ENCODE measurements at regions not wholly inside any gene's neighbourhood (a gene's known extent, or its start where the extent isn't known, plus 50 kb on each side); places are given as distances from the start of the nearest gene placed in this dataset.
"Not testable (repeated sequence)": the region's sequence is repeated elsewhere in the genome, so short reads cannot be mapped to it uniquely, and the experiment has no call there.

DNA sequence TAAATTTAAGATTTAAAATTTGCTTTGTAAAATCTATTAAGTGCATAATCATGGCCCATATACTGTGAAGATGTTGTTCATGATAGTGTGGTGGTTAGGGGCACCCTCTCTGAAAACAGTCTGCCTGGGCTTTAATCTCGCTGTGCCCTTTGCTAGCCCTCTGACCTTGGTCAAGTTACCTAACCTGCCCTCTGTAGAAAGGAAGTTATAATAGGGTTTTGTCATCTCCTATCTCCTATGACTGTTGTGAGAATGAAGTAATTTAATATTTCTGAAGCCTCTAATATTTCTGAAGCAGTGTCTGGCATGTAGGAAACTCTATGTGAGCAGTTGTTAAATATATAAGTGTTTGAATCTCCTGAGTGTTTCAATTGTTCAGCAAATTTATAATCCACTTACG is 116.6 kb upstream of the IVNS1ABP start:
- DNase-seq: peak in 2 of 4 experiments; percentile 26 to 32

DNA sequence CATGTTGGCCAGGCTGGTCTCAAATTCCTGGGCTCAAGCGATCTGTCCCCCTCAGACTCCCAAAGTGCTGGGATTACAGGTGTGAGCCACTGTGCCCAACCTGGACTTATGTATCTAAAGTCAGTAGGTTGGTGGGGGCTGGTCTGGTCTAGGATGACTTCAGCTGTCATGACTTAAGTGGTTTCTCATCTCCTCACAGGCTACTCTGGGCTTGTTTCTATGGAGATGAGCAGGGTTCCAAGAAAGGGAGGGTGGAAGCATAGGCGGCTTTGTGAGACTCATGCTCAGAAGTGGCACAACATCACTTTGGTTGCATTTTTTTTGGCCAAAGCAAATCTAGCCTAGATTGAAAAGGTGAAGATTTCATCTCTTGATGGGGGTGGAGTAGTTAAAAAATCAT is 115.9 kb upstream of the IVNS1ABP start:
- no peak for DNase-seq

DNA sequence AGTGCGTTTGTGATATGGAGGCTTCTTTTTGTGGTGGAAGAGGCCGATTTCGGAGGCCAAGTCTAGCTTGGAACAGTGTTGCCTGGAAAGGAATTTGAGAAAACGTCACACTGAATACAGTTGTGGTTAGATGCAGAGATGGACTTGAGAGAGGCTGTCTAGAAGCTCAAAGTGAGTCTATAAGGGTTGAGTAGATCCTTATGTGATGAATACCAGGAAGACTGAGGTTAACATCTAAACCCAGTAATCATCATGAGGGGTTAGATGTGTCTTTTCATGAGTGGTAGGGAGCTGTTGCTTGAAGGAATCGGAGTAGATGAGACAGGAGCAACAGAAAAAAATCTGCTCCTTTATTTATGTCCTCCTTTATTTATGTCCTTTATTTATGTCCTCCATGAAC is 114.6 kb upstream of the IVNS1ABP start:
- DNase-seq: no peak

DNA sequence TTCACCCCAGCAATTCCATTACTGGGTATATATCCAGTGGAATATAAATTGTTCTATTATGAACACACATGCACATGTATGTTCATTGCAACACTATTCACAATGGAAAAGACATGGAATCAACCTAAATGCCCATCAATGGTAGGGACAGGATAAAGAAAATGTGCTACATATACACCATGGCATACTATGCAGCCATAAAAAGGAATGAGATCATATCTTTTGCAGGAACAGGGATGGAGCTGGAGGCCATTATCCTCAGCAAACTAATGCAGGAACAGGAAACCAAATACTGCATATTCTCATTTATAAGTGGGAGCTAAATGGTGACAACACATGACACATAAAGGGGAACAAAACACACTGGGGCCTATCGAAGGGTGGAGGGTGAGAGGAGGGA is 112.6 kb upstream of the IVNS1ABP start:
- not testable (repeated sequence) for DNase-seq

DNA sequence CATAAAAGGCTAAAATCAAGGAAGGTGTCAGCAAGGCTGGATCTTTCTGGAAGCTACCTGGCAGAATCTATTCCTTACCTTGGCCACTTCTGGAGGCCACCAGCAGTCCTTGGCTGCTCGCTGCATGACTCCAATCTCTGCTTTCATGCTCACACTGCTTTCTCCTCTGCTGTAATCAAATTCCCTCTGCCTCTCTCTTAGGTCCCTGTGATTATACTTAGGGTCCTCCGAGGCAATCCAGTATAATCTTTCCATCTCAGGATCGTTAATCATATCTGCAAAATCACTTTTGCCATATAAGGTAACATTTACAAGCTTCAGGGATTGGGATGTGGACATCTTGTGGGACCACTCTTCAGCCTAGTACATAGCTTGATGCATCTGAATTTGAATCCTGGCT is 110.7 kb upstream of the IVNS1ABP start:
- DNase-seq: no peak

DNA sequence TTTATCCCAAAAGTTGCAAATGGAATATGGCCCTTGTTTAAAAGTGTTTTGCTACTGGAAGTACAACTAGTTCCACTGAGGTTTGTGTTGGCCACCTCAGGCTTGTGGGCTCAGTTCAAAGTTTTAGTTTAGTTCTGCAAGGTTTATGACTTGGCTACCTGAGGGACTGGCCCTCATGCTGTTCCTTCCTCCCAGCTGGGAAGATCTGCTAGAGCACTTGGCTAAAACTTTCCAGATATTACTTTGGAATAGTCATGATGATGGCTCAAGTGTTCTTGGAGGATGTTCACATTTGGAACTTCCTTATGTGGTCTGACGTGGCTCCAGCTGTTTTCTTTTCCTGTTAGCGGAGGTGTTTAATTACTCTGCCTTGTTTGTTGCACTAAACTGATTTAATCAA is 110.2 kb upstream of the IVNS1ABP start:
- peak in 2 of 4 experiments; percentile 27 to 39 for DNase-seq

DNA sequence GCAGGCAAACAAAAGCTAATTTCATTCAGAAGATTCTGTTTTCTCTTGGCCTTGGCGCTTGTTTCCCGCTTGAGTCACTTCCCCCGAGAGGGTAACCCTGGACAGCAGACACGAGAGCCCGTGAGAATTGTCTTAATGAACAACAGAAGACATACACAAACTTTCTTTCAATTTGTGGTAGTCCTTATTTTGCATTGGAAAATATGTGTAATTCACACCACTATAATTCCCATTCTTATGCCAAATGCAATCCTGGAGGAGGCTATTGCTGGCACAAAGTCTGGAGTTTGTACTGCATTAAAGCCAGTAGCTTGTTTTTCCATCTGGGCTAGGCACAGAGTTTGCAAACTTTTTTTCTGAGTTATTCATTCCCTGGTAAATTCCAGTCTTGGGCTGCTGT is 109.8 kb upstream of the IVNS1ABP start:
- no peak for DNase-seq

DNA sequence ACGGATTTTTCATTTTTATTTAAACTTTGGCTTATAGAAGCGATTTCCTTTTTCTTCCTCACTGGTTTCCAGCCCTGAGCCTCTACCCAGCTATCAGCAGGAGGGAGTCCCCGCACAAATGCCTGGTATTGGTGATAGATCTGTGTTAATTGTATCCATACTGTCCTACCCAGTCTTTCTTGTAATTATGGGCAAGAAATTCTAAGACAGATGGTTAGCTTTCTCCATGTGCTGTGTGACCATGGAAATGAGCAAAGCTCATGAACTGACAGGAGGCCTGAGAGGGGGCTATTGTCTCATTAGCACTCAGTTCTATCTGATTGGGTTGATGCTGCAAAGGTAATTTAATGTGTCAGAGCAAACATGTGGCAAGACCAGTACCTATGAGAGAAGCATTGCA is 108.1 kb upstream of the IVNS1ABP start:
- no peak for DNase-seq

DNA sequence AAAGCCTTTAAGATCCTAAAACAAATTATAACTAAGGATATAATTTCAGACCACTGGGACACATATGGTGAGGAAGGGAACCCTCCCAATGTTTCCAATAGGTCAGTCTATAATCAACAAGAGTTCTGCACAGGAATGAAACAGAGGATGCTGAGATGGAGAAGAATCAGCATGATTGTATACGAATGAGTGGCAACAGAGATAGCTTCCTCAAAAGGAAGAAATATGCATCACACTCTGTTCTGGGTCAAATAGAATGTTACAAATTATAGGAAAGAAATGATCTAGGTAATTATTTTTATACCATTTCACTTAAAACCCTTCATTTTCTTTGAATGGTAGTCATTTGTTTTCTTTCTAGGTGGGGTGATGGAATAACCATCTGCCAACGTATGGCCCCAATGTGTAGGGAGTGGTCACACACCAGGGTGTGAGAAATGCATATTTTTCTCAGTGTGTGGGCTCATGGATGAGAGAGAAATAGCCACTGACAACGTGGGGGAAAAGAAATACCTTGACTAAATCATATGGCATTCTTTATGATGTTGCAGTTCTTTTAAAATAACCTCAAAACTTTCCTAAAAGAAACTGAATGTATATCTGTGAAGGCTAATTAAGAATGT is 104.6 kb upstream of the IVNS1ABP start:
- no peak for DNase-seq

DNA sequence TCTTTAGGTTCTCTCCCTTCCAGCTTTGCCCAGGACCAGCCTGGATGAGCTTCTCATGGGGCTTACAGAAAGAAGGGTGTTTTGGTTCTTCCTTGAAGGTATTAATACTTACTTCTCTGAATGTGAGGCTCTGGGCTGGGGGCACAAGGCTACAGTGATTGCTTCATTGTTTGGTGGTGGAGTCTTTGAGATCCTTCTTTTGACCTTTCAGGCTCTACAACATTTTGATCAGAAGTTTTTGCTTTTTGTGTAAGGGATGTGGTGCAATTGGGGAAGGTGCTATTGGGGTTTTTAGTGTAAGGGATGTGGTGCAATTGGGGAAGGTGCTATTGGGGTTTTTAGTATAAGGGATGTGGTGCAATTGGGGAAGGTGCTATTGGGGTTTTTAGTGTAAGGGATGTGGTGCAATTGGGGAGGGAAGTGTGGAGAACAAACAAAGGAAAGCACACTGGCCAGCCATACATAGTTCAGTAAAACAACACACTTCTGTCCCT is 103.6 kb upstream of the IVNS1ABP start:
- peak in 3 of 4 experiments; percentile 18 to 26 (median 26) for DNase-seq

DNA sequence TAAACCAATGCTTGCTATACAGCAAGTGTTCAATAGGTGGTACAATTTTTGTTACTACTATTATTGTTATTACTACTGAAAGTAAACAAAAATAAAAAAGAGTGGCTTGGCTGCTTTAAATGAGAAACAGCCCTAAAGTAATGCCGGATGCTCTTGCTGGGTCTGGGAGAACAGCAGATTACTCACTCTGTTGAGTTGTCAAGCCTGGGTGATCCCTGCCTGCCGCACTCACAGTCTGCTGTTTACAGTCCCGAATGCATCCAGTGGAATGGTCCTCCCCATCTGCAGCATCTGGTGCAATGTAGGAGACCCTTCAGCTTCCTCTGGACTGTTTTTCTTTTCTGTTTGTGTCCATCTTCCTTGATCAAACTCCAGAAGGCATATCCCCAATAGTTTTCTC is 102.7 kb upstream of the IVNS1ABP start:
- no peak for DNase-seq

DNA sequence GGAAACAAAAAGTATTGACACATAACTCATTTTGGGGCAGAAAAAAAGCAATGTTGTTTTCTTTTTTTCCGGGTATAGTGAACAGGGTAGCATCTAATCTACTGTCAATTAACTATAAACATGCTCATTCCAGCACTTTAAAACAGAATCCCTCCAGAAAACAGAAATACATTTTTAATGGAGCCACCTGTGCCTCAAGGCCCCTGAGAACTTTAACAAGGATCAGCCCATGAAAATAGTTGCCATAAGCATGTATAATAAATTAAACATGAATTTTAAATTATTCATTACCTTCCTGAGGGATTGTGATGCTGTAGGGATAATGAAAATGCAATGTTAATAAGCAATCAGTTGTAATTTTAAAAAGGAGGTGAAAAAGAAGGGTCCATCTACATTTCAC is 101.4 kb upstream of the IVNS1ABP start:
- DNase-seq: no peak

DNA sequence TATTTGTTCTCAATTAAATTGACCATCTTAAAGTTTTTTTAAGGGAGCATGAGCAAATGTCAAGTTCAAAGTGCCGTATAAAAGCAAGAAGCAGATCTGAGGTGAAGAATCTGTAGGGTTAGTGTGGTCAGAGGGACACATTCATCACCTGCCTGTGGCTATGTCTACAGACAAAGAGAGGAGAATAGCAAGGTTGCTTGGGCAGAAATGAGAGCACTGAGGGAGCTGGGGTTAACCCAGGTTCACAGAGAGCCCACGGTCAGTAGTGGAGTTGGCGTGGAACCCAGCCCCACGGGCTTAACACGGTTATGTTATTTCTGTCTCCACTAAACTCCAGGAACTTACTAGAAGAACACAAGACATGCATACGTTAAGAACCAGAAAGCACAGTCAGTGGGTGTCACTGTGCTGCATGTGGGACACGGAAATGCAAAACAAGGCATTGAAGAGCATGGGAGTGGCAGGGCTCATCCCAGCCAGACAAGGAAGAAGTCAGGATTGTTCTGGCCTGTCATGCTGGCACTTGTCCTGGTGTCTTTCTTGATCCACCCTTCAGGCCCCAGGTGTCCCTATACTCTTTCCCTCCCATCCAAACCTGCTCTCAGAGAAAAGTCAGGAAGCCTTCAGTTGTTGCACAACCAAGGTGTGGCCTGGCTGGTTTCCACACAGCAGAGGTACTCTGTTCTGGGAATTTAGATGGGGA is 95.5 kb upstream of the IVNS1ABP start:
- DNase-seq: no peak

DNA sequence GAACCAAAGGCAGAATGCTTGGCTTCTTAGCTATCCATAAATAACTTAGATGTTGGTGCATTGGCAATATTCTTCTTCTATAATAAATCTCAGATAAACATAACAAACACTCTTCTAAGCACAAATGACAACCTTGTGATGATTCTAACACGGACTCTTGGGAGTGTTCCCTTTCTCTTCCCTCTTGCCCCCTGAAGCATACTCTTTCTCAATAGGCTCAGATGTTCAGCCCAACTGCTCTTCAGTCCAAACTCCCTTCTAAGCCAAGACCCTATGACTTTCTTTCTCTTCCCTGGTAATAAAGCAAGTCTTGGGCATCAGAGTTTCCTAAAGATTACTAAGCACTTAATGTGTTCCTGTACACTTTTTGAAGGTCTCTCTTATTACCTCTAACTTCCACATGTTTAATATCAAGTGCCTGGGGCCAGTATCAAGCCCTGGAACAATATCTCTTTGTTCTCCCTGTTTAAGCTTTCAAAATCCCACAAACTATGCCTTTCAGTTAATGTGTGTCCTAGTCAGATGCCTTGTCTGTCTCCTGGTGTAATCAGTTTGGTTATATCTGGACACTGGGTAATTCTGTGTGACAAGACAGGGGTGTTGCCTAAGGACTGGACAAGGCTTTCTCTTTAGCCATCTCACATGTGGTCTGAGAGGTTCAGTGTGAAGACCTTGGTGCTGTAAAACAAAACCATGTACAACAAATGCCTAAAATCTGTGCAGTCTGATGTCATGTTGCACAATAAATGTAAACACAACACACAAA is 92.9 kb upstream of the IVNS1ABP start:
- peak in 1 of 4 experiments; percentile 16 for DNase-seq

DNA sequence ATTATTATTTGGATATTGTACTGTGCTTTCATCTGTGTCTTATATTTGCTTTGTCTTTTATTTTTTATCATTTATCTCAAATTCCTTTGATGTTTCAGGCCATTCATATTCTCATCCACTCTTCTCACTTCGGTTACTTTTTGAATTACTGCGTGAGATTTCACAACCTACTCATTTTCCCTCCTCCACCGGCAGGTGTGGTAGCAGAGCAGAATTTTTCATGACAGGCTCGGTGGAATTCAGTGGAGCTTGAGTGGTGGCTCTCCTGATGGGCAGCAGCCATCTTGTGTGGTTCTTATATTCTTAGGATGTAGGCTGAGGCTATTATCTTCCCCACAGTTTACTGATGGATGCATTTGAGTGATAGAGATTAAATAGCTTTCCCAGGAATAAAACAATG is 92.3 kb upstream of the IVNS1ABP start:
- DNase-seq: no peak

DNA sequence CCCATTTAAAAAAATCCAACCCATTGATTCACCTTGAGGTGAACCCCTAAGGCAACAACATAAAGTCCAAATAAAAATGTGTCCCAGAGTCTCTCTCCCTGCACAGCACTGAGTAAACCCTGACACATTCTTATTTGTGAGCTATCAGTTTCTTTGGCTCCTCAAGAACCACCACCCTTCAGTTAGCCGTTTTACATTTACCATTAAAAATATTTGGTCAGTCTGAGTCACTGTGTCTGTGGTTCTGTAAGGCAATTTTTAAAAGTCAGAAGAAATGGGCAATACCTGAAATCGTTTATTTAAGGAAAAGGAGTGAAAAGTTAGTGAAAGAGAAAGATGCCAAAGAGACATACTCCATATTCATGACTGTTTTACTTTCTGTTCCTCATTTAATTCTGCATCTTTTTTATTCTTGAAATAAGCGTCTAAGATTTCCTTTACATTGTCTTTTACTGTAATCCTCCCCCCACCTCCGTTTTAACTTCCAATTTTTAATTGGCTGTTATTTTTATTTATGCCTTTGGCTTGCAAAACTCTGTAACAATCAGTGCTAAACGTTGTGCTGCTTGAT is 91.7 kb upstream of the IVNS1ABP start:
- peak in 2 of 4 experiments; percentile 34 to 37 for DNase-seq

DNA sequence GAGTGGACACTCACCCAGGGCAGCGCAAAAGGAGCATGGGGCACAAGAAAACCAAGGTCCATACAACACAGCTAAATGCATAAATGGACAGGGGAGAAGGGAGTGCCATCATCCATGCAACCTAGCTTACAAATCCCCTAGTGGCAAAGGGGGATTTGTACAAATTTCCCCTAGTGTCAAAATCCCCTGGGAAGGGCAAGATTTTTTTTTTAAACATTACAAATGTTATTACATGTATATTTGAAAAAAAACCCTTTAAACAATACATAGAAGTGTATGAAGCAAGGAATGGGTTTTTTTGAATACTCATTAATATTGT is 89.6 kb upstream of the IVNS1ABP start:
- no peak for DNase-seq

DNA sequence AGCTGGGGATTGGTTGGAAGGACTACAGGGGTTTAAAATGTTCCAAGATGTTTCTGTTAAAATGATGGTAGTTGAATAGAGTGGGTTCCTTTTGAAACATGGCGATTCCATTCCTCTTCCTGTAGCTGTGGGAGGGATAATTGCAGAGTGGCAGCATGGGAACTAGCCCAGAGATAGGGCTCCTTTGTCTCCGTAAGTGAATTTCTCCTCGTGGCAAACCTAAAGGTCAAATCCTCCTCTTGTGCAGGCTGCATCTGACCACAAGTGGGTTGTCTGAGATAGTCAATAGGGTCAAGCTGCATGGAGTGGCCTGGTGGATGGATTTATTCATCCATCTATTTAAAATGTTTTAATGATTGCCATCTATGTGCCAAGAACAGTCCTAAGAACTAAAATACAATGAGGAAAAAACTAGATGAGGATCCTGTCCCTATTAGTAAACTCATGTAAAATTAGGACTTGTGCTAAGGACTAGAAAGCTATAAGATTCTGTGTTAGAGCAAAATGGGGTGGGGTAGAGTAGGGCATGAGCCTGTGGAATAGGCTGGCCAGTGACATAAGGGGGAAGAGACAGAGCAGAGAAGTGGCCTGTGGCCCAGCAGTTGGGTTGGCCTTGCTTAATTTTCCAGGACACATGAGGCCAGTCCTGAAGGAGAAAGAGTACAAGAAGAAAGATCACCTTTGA is 89.1 kb upstream of the IVNS1ABP start:
- peak in 1 of 4 experiments; percentile 43 for DNase-seq

DNA sequence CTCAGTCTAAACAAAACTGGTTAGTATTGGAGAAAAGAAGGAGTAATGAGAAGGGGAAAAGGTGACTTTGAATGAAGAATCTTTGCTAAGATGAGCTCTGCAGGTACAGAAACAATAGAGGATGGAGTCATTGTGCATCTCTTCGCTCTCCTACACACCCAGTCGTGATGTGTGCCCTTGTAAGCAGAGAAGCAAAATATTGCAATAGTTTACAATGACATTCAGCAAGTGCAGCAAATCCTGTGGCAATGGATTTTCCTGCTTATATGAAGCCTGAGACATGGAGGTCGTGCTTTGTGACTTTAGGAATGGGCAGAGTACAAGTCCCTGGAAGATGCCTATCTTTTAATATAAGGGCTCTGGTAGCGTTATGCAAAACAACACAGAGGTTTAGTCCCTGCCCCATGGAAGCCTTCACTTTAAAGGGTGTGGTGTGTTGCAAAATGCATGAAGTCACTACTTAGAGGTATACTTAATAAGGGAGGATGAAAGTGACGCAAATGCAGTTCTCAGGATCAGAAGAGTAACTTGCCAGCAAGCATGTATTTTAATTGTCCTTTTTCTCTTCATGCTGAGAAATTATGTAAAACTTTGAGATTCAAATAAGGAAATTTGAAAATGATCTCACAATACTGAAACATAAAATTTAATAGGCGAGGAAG is 88.0 kb upstream of the IVNS1ABP start:
- DNase-seq: no peak

DNA sequence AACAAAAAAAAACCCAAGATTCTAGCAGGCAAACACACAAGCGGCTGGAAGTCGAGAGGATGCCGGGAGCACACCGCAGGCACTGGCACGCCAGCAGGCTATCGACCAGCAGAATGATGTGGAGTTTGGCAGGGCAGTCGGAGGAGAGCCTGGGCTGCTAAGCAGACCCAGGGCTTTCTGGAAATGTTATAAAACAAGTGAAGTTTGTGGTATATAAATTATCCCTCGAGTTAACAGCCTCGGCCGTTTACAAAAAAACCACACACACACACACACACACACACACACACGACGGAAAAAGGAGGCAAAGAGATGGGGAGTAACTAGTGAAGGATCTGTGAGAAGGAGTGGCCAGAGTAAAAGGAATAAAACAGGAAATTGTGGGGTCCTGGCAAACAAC is 87.2 kb upstream of the IVNS1ABP start:
- no peak for DNase-seq

DNA sequence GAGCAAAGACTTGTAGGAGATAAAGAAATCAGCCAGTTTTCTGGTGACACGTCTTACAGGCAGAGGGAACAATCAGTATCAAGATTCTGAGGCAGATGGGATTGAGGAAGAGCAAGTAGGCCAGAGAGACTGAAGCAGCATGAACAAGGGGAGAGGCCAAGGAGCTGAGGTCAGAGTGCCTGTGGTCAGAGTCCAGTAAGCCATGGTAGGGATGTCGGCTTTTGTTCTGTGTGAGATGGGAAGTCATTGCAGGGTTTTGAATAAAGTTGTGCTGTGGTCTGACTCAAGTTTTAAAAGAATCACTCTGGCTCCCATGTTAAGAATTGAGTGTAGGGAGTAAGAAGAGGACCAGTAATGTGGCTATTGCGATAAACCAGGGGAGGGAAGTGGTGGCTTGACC is 85.9 kb upstream of the IVNS1ABP start:
- peak; percentile 59 to 81 (median 65) for DNase-seq

DNA sequence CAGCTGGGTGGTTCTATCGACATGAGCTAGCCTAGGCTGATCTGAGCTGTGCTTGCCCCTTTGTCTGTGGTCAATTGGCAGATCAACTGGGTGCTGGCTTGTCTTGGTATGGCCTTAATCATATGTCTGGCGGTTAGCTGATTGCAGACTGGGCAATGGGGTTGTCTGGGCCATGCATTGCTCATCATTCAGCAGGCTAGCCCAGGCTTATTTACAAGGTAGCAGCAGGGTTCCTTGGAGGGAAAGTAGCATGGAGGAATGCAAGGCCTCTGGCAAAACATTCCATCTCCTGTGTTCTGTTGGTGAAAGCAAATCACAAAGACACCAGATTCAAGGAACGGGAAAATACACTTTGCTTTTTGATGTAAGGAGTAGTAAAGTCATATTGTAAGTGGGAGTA is 84.0 kb upstream of the IVNS1ABP start:
- DNase-seq: no peak
